IMR-90 (cell line): ENCODE measurements at regions not wholly inside any gene's neighbourhood (a gene's known extent, or its start where the extent isn't known, plus 50 kb on each side); places are given as distances from the start of the nearest gene placed in this dataset.

Source experiments
- ATAC-seq: fragments of 200-7000 bp; cut with Tn5 transposase; 2 replicates; pipeline ENCODE4 v1.9.1; 2020; ENCODE audit warnings: low read depth, mild to moderate bottlenecking, moderate library complexity
- BruUV-seq: library from RNA; stranded (reverse); fragments of 400-500 nt; replicated peaks from 2 replicates; lab custom pipeline; 2021; lab: Mats Ljungman, UMichigan
- CTCF ChIA-PET: fragments of 300-600 bp; formaldehyde crosslinking; extraction: SDS; loops from one replicate; lab custom pipeline; 2021; ENCODE audit warnings: antibody characterized with exemption; lab: Yijun Ruan, JAX
- POLR2A ChIA-PET: fragments of 300-600 bp; sonication (Branson Sonifier 250); formaldehyde crosslinking; loops from one replicate; lab custom pipeline; 2022; ENCODE audit warnings: antibody characterized with exemption; ENCODE audit not compliant: unreplicated experiment; lab: Charles Lee
- DNase-seq: peaks from one replicate; pipeline ENCODE4 v3.0.0; 2013
- H2AFZ ChIP-seq: replicated peaks from 2 replicates; pipeline ENCODE3; 2013; ENCODE audit warnings: low read length, mild to moderate bottlenecking; ENCODE audit not compliant: poor library complexity
- H2AK5ac ChIP-seq: 2 replicates; pipeline ENCODE4 v1.6.1; 2013; ENCODE audit warnings: low read depth, low read length, inconsistent platforms
- H2AK9ac ChIP-seq: replicated peaks from 2 replicates; pipeline ENCODE3; 2013; ENCODE audit warnings: mild to moderate bottlenecking, low read depth, low read length, moderate library complexity; ENCODE audit not compliant: poor library complexity
- H2BK120ac ChIP-seq: 2 replicates; pipeline ENCODE4 v1.6.1; 2013; ENCODE audit warnings: low read depth, low read length, inconsistent platforms
- H2BK15ac ChIP-seq: 3 replicates; pipeline ENCODE4 v1.6.1; 2013; ENCODE audit warnings: low read depth, low read length, inconsistent platforms
- H2BK20ac ChIP-seq: 2 replicates; pipeline ENCODE4 v1.6.1; 2013; ENCODE audit warnings: low read depth, mild to moderate bottlenecking, inconsistent platforms, low read length, moderate library complexity
- H2BK5ac ChIP-seq: 2 replicates; pipeline ENCODE4 v1.6.1; 2013; ENCODE audit warnings: mild to moderate bottlenecking, low read depth, low read length, inconsistent platforms; ENCODE audit not compliant: poor library complexity, severe bottlenecking
- H3K14ac ChIP-seq: replicated peaks from 2 replicates; pipeline ENCODE4 v1.6.1; 2013; ENCODE audit warnings: low read depth, low read length, inconsistent platforms
- H3K18ac ChIP-seq: 2 replicates; pipeline ENCODE4 v1.6.1; 2013; ENCODE audit warnings: low read depth, low read length, control low read depth
- H3K23ac ChIP-seq: 2 replicates; pipeline ENCODE4 v1.6.1; 2013; ENCODE audit warnings: low read depth, low read length, inconsistent platforms
- H3K27ac ChIP-seq: 2 replicates; pipeline ENCODE4 v1.5.1; 2013; ENCODE audit warnings: mild to moderate bottlenecking, control low read depth, low read length; ENCODE audit not compliant: insufficient read depth
- H3K27me3 ChIP-seq: 2 replicates; pipeline ENCODE4 v1.6.1; 2013; ENCODE audit warnings: low read length; ENCODE audit not compliant: control insufficient read depth, insufficient read depth
- H3K36me3 ChIP-seq: 2 replicates; pipeline ENCODE4 v1.6.1; 2013; ENCODE audit warnings: low read length, mixed read lengths; ENCODE audit not compliant: control insufficient read depth, insufficient read depth
- H3K4ac ChIP-seq: 2 replicates; pipeline ENCODE4 v1.6.1; 2013; ENCODE audit warnings: low read depth, low read length, inconsistent platforms
- H3K4me1 ChIP-seq: 2 replicates; pipeline ENCODE4 v1.6.1; 2013; ENCODE audit warnings: low read length, mixed read lengths; ENCODE audit not compliant: control insufficient read depth, insufficient read depth
- H3K4me2 ChIP-seq: 2 replicates; pipeline ENCODE4 v1.6.1; 2013; ENCODE audit warnings: low read depth, mild to moderate bottlenecking, control low read depth, low read length, moderate library complexity
- H3K4me3 ChIP-seq: 2 replicates; pipeline ENCODE4 v1.5.1; 2013; ENCODE audit warnings: low read depth, mild to moderate bottlenecking, control low read depth, low read length, moderate library complexity; ENCODE audit not compliant: insufficient read depth
- H3K56ac ChIP-seq: 2 replicates; pipeline ENCODE4 v1.6.1; 2013; ENCODE audit warnings: low read length, inconsistent platforms; ENCODE audit not compliant: insufficient read depth; ENCODE audit errors: extremely low read depth
- H3K79me1 ChIP-seq, 2 experiments: 2 replicates each; pipeline ENCODE4 v1.6.1; 2013; ENCODE audit warnings: low read length in 2 of 2, inconsistent platforms in 1 of 2, low read depth in 1 of 2
- H3K9ac ChIP-seq: 2 replicates; pipeline ENCODE4 v1.6.1; 2013; ENCODE audit warnings: low read depth, low read length, control low read depth
- H3K9me1 ChIP-seq: 2 replicates; pipeline ENCODE4 v1.6.1; 2013; ENCODE audit warnings: low read length, inconsistent platforms; ENCODE audit not compliant: insufficient read depth
- H3K9me3 ChIP-seq: 2 replicates; pipeline ENCODE4 v1.6.1; 2013; ENCODE audit warnings: low read length; ENCODE audit not compliant: control insufficient read depth, insufficient read depth
- H4K20me1 ChIP-seq: 2 replicates; pipeline ENCODE4 v1.6.1; 2013; ENCODE audit warnings: low read length, inconsistent platforms; ENCODE audit not compliant: insufficient read depth
- H4K5ac ChIP-seq: 2 replicates; pipeline ENCODE4 v1.6.1; 2013; ENCODE audit warnings: mild to moderate bottlenecking, low read depth, low read length, control low read depth
- H4K8ac ChIP-seq, 2 experiments: 2 replicates each; pipeline ENCODE4 v1.6.1; 2013; ENCODE audit warnings: low read depth in 2 of 2, low read length in 2 of 2, control low read depth in 1 of 2, inconsistent platforms in 1 of 2
- H4K91ac ChIP-seq: 2 replicates; pipeline ENCODE4 v1.6.1; 2013; ENCODE audit warnings: low read depth, low read length, inconsistent platforms; ENCODE audit not compliant: insufficient read depth
- BHLHE40 ChIP-seq: fragments of 150-350 bp; IDR thresholded peaks from 2 replicates; pipeline ENCODE4 v1.6.1; 2016; ENCODE audit warnings: mild to moderate bottlenecking, low read depth, low read length
- SMC3 ChIP-seq: fragments of 150-350 bp; IDR thresholded peaks from 2 replicates; pipeline ENCODE4 v1.6.1; 2016; ENCODE audit warnings: low read depth, mild to moderate bottlenecking, antibody characterized with exemption, low read length, moderate library complexity
- WGBS, 2 experiments: methylation state at CpG; one replicate each; pipeline versions ENCODE4 v1.1.5 to v1.1.7; 2013; ENCODE audit warnings: missing lambda C conversion rate in 2 of 2; ENCODE audit not compliant: insufficient read length in 1 of 2; ENCODE audit errors: extremely low coverage in 2 of 2; 5-methylcytosine and 5-hydroxymethylcytosine counted together
- dilution Hi-C: fragments of 300-500 bp; cut with HindIII; formaldehyde crosslinking; loops from one replicate; pipeline ENCODE4 v1.14.3; 2018; ENCODE audit warnings: low sequenced_read_pairs; ENCODE audit not compliant: unreplicated experiment
- in situ Hi-C: fragments of 300-500 bp; cut with MboI; formaldehyde crosslinking; loops from 3 replicates; pipeline ENCODE4 v1.14.3; 2019; ENCODE audit warnings: low sequenced_read_pairs, inconsistent platforms, mixed read lengths
- intact Hi-C: fragments of 100-400 bp; cut with micrococcal nuclease; formaldehyde crosslinking; loops from 2 replicates; pipeline ENCODE4 v1.10.0; 2022

DNA sequence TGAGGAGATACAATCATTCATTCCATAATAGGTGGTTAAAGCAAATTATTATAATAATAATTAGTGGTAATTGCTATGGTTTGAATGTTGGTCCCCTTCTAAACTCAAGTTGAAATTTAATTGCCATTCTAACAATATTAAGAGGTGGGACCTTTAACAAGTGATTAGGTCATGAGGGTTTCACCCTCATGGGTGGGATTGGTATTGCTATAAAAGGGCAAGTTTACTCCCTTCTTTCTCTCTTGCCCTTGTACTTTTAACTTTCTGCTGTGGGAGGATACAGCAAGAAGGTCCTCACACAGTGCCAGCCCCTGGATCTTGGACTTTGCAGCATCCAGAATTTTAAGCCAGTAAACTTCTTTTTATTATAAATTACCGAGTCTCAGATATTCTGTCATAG lies 101.9 kb upstream of the PARP8 start:
- Histone ChIP-seq H3K4me1 (no peaks in the 10 kb centered on the region), H3K27me3 (no peaks in the 10 kb centered on the region), H3K4me2 (no peak overlapping the region), H4K8ac (no peak overlapping the region), H3K9ac (no peak overlapping the region), H4K20me1 (no peaks in the 10 kb centered on the region), H4K91ac (no peak overlapping the region), H2BK120ac (no peak overlapping the region), H3K9me1 (no peaks in the 10 kb centered on the region), H3K18ac (no peak overlapping the region), H3K56ac (no peak overlapping the region), H3K14ac (no peak overlapping the region), H2AK5ac (no peak overlapping the region), H2AFZ (no peak overlapping the region), H3K4me3 (no peak overlapping the region), H3K23ac (no peak overlapping the region), H2BK15ac (no peak overlapping the region), H3K4ac (no peak overlapping the region), H2BK5ac (no peak overlapping the region), H3K36me3 (no peaks in the 10 kb centered on the region), H3K27ac (no peak overlapping the region), H3K79me1 (no peaks in the 10 kb centered on the region), H2AK9ac (no peak overlapping the region), H4K5ac (no peak overlapping the region), H3K9me3 (no peaks in the 10 kb centered on the region), H2BK20ac (no peak overlapping the region)
- in situ Hi-C loops (no loop called here), dilution Hi-C loops (no loop called here), intact Hi-C loops (no loop called here)
- no peak for TF ChIP-seq BHLHE40
- no peak for TF ChIP-seq SMC3
- CTCF ChIA-PET, result no interaction called here
- no CpG with 5 or more reads among the region's 1 CpG for WGBS, 2 experiments
- POLR2A ChIA-PET, result no interaction called here
- BruUV-seq, result no TSS peak
- DNase-seq (no peak), ATAC-seq (no peak)
